ENCODE measurements at regions not wholly inside any gene's neighbourhood (a gene's known extent, or its start where the extent isn't known, plus 50 kb on each side); places are given as distances from the start of the nearest gene placed in this dataset.

DNA sequence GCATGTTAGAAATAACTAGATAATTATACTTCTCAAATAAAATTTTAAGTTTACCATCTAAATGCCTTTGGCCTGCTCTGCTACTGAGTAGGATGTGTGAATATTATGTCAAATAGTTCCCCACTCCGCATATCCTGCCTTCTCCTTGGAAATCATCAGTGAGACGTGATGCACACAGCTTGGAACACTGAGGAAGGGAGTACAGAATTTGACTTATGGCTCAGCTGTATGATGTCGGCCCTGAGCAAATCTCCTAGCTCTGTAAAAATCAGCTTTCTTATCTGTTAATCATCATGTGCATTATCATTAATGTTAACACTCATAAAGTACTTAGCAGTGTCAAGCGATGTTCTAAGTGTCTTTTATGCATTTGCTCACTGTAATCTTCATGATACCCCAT is 241.0 kb upstream of the ANKRD50 start:
- TF ChIP-seq, protein P1, sequence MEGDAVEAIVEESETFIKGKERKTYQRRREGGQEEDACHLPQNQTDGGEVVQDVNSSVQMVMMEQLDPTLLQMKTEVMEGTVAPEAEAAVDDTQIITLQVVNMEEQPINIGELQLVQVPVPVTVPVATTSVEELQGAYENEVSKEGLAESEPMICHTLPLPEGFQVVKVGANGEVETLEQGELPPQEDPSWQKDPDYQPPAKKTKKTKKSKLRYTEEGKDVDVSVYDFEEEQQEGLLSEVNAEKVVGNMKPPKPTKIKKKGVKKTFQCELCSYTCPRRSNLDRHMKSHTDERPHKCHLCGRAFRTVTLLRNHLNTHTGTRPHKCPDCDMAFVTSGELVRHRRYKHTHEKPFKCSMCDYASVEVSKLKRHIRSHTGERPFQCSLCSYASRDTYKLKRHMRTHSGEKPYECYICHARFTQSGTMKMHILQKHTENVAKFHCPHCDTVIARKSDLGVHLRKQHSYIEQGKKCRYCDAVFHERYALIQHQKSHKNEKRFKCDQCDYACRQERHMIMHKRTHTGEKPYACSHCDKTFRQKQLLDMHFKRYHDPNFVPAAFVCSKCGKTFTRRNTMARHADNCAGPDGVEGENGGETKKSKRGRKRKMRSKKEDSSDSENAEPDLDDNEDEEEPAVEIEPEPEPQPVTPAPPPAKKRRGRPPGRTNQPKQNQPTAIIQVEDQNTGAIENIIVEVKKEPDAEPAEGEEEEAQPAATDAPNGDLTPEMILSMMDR (conservative IDR thresholded peaks at IDR 0.05) = no peak
- TF ChIP-seq ZFX (IDR thresholded peaks at IDR 0.05) = no peak
